Mammary epithelial cell (primary cell): ENCODE measurements at regions not wholly inside any gene's neighbourhood (a gene's known extent, or its start where the extent isn't known, plus 50 kb on each side); places are given as distances from the start of the nearest gene placed in this dataset.

Source experiments
- EZH2 ChIP-seq: IDR thresholded peaks from 2 replicates; pipeline ENCODE4 v1.6.1; 2012; ENCODE audit warnings: low read length, inconsistent platforms, borderline replicate concordance
- TF ChIP-seq, protein P1 (sequence below), 2 donors: IDR thresholded peaks in 1 of 2; conservative IDR thresholded peaks in 1 of 2; 2 replicates each; pipeline ENCODE4 v1.5.1; 2011 to 2012; ENCODE audit warnings: inconsistent platforms in 2 of 2, low read length in 2 of 2, mild to moderate bottlenecking in 2 of 2, control low read depth in 1 of 2, low read depth in 1 of 2; ENCODE audit not compliant: insufficient read depth in 1 of 2; ENCODE audit errors: extremely low read depth in 1 of 2

DNA sequence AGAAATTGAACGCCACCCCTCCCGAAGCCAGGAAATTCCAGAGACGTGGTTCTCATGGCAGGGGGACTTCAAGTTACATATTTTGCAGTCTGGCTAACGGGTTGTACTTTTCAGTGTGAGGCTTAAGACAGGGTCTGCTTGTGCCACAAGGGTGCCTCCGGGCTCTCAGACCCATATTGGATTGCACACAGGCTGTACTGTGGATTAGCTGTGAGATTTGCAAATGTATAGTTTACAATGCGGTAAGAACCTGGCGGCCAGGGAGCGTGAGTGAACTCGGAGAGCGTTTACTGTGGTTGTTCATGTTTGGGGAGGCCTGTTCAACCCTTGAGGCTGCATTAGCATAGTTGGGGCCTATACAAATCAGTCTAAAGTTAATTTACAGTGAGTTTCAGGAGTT lies 143.9 kb upstream of the SIX2 start:
- TF ChIP-seq, protein P1, sequence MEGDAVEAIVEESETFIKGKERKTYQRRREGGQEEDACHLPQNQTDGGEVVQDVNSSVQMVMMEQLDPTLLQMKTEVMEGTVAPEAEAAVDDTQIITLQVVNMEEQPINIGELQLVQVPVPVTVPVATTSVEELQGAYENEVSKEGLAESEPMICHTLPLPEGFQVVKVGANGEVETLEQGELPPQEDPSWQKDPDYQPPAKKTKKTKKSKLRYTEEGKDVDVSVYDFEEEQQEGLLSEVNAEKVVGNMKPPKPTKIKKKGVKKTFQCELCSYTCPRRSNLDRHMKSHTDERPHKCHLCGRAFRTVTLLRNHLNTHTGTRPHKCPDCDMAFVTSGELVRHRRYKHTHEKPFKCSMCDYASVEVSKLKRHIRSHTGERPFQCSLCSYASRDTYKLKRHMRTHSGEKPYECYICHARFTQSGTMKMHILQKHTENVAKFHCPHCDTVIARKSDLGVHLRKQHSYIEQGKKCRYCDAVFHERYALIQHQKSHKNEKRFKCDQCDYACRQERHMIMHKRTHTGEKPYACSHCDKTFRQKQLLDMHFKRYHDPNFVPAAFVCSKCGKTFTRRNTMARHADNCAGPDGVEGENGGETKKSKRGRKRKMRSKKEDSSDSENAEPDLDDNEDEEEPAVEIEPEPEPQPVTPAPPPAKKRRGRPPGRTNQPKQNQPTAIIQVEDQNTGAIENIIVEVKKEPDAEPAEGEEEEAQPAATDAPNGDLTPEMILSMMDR (conservative IDR thresholded peaks at IDR 0.05 in 1 of 2, IDR thresholded peaks at IDR 0.05 in 1 of 2; ENCODE audit: extremely low read depth in 1 of 2, insufficient read depth in 1 of 2, low read depth in 1 of 2, low read length in 2 of 2) = no peak
- no peak for TF ChIP-seq EZH2
